Cardiac fibroblast (primary cell): ENCODE measurements at regions not wholly inside any gene's neighbourhood (a gene's known extent, or its start where the extent isn't known, plus 50 kb on each side); places are given as distances from the start of the nearest gene placed in this dataset.

Source experiments
- DNase-seq, 2 donors: peaks; one replicate each; pipeline versions ENCODE4 v3.0.0 to v3.0.0-alpha.2; 2010; ENCODE audit warnings: low read depth in 2 of 2
- H3K4me3 ChIP-seq, 2 donors: replicated peaks in 1 of 2; 1 replicate in 1 of 2; 2 replicates in 1 of 2; pipeline ENCODE4 v1.5.1; 2011; ENCODE audit warnings: low read depth in 2 of 2, low read length in 2 of 2, mild to moderate bottlenecking in 2 of 2, moderate library complexity in 1 of 2
- TF ChIP-seq, protein P1 (sequence below): IDR thresholded peaks from one replicate; pipeline ENCODE4 v1.5.1; 2011; ENCODE audit warnings: low read depth, mild to moderate bottlenecking, low read length, inconsistent platforms

DNA sequence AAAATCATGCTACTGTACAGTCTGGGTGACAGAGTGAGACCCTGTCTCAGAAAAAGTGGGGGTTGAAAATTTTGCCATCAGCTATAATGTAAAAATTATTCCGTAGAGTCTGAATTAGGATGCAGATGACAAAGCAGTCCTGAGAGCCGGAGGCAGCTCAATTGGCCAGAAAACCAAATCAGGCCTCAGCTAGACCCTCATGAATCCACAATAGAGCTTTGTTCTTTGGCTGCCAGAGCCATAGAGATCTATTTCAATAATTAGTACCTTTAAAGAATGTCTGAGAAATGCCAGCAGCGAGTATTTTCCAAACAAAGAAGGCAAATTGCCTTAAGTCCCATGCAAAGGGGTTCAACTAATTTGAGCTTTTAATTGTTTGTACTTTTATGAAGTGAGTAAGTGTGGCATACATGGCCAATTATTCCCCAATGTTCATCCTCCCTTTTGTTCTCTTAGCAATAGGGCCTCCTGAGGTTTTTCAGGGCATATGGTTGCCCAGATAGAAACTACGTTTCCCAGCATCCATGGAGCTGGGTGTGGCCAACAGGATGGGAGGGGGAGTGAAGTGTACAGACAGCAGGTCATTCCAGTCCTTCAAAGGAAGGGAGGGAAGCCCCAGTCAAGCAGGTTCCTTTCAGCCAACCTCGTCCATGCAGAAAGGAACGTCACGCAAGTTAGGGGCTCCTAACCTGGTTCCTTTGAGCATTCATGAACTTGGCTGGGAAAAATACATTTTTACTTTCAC is 211.3 kb upstream of the APCDD1 start:
- H3K4me3 ChIP-seq, result no peak overlapping the region
- DNase-seq, result no peak
- TF ChIP-seq, protein P1, sequence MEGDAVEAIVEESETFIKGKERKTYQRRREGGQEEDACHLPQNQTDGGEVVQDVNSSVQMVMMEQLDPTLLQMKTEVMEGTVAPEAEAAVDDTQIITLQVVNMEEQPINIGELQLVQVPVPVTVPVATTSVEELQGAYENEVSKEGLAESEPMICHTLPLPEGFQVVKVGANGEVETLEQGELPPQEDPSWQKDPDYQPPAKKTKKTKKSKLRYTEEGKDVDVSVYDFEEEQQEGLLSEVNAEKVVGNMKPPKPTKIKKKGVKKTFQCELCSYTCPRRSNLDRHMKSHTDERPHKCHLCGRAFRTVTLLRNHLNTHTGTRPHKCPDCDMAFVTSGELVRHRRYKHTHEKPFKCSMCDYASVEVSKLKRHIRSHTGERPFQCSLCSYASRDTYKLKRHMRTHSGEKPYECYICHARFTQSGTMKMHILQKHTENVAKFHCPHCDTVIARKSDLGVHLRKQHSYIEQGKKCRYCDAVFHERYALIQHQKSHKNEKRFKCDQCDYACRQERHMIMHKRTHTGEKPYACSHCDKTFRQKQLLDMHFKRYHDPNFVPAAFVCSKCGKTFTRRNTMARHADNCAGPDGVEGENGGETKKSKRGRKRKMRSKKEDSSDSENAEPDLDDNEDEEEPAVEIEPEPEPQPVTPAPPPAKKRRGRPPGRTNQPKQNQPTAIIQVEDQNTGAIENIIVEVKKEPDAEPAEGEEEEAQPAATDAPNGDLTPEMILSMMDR, result no peak

DNA sequence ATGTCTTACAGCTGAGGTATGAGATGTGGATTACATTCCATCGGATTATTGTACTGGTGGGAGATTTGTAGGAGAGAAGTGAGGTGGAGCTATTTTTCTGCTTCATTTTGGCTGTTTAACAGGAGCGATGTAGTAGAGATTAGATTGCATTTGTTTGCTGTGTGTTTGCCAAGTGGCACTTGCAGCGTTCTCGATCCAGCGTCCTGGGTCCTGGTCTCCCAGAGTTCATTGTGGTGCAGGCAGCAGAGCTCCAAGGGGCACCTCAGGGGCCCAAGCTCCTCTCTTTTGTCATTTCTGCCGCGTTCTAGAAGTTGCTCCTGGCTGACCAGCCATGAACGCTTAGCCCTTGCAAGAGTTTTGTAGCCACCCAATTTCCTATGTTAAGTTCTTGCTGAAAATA is 210.1 kb upstream of the APCDD1 start:
- TF ChIP-seq, protein P1, result no peak
- H3K4me3 ChIP-seq, result no peak overlapping the region
- no peak for DNase-seq

DNA sequence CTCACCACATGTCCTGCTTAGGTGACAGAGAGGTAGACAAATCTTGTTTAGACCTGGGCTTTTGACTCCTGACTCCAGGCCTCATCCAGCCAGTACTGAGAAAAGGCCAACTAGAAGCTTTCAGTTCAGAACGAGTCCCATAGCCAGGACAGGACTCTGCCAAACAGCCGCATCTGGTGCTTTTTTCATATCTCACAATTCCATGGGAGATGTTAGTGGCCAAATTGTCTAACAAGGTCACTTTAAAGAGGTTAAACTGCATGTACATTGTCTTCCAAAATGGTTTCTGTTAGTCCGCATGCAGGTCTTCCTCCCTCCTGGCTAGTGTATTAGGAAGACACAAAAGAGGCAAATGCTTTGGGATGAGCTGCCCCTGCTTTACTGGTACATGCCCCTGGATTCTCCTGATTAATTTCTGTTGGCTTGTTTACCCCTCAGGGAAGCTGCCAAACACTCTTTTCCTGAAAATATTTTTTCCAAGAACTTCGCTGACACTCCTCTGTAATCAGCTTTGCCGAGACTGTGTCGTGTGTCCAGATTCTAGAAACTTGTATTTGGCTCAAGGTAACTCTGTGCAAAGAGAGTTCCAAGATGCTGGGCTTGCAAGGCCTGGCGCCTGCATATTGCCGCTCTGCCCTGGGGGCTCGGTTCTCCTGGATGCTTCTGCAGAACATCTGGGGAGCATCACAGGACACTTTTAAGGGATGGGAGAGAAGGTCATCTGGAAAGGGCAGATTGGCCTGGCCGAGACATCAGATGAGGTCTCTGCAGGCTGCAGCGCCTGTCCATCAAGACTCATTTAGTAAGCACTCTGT is 209.2 kb upstream of the APCDD1 start:
- TF ChIP-seq, protein P1, result no peak
- no peak for DNase-seq
- H3K4me3 ChIP-seq, result no peak overlapping the region

DNA sequence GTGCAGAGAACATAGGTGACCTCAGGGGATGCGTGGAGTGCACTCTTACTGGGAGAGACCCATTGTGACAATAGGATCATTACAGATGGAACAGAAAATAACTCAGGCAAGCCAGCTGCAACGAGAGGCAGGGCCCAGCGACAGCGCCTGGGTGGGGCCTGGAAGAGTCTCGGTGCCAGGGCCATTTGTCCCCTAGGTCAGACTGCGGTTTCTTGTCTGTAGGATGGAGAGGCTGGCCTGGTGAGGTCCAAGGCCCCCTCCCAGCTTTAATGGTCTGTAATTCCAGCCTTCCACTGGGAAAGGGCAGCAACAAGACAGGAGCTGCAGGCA is 208.6 kb upstream of the APCDD1 start:
- H3K4me3 ChIP-seq, result no peak overlapping the region
- no peak for DNase-seq
- TF ChIP-seq, protein P1, result no peak

DNA sequence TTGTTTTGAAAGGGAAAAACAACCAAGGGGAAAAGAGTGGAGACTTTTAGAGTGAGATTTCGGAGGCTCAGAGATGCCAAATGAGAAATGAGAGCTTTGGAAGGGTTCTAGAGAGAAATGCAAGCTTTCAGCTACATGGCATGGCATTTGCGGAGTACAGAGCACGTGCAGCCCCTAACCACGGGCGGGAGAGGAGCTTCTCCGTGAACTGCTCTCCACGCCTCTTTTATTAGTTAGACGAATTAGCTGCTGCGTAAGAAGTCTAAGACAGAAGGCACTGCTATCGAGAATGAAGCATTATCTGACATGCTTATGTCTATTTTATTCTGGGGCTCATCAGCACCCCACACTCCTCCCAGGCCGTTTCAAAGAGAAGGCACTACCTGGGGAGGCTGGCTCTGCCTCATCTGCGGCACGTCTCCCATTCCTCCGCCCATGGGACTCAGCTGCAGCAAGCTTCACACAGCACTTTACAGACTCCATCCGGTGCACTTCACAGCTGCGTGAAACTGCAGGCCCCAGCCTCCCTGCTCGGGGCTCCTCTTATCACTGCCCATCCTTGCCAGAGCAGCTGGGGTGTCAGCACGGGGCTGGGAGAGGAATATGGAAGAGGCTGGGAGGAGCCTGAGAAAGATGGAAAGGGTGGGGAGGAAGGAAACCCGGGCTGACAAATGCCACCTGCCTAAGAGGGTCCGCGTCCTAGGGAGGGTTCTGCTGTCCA is 207.3 kb upstream of the APCDD1 start:
- TF ChIP-seq, protein P1, result no peak
- DNase-seq, result peak in 1 of 2 donors; percentile 38
- H3K4me3 ChIP-seq, result no peak overlapping the region

DNA sequence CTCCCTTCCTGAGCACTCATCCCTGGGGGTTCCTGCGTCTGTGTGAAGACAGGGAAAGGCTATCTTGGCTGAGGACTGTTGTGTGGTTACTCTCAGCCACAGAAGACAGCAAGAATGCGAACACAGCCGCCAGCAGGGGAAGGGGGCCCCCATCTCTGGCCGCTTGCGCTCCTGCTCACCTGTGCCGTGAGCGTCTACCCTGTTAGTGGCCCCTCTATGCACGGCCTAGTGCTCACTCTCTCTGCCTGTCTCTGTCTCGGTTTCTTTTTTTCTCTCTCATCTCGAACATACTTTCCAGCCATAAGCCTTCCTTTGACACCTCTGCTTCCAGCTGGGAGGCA is 206.7 kb upstream of the APCDD1 start:
- H3K4me3 ChIP-seq, result no peak overlapping the region
- TF ChIP-seq, protein P1, result no peak
- DNase-seq, result no peak
